ENCODE measurements at regions not wholly inside any gene's neighbourhood (a gene's known extent, or its start where the extent isn't known, plus 50 kb on each side); places are given as distances from the start of the nearest gene placed in this dataset.

- no peak for TF ChIP-seq EZH2 (IDR thresholded peaks at IDR 0.05; ENCODE audit: borderline replicate concordance, low read depth, low read length, severe bottlenecking)
- no peak for TF ChIP-seq CTCF (IDR thresholded peaks at IDR 0.05; ENCODE audit: extremely low read depth in 1 of 2, insufficient read depth in 1 of 2, low read depth in 1 of 2, low read length in 2 of 2)
Observed at GRCh38 chr9:20032413-20033006, 243.7 kb upstream of the SLC24A2 start.

All from endothelial cell of umbilical vein (primary cell).